CD4-positive, alpha-beta T cell treated with Interleukin-6 at 100 ng/mL for 8 hours (primary cell): ENCODE measurements at regions not wholly inside any gene's neighbourhood (a gene's known extent, or its start where the extent isn't known, plus 50 kb on each side); places are given as distances from the start of the nearest gene placed in this dataset.

Source experiments
- DNase-seq: peaks from one replicate; pipeline ENCODE4 v3.0.0-alpha.2; 2020; ENCODE audit warnings: mixed read lengths, low spot score

- DNase-seq, result no peak
These were observed 140.1 kb upstream of the IL12A start for GRCh38 chr3:159848348-159849118.

- no peak for DNase-seq
These were observed 138.2 kb upstream of the IL12A start for GRCh38 chr3:159850481-159850880.

GRCh38 chr3:159852266-159852665 lies 136.4 kb upstream of the IL12A start:
- no peak for DNase-seq

- DNase-seq, result no peak
These were observed 135.7 kb upstream of the IL12A start for GRCh38 chr3:159852821-159853505.

- no peak for DNase-seq
These were observed 135.2 kb upstream of the IL12A start for GRCh38 chr3:159853506-159853864.

GRCh38 chr3:159854500-159855124 lies 134.0 kb upstream of the IL12A start:
- no peak for DNase-seq

- DNase-seq, result no peak
These were observed 132.9 kb upstream of the IL12A start for GRCh38 chr3:159855599-159856346.

- DNase-seq, result no peak
These were observed 132.0 kb upstream of the IL12A start for GRCh38 chr3:159856590-159857104.

GRCh38 chr3:159857840-159858239 lies 130.8 kb upstream of the IL12A start:
- DNase-seq, result no peak

GRCh38 chr3:159858650-159859049 lies 130.0 kb upstream of the IL12A start:
- no peak for DNase-seq

- no peak for DNase-seq
These were observed 129.2 kb upstream of the IL12A start for GRCh38 chr3:159859424-159859823.

- no peak for DNase-seq
These were observed 128.8 kb upstream of the IL12A start for GRCh38 chr3:159859836-159860235.

GRCh38 chr3:159860269-159861116 lies 128.1 kb upstream of the IL12A start:
- no peak for DNase-seq

GRCh38 chr3:159861369-159861987 lies 127.2 kb upstream of the IL12A start:
- DNase-seq, result no peak

GRCh38 chr3:159865041-159865579 lies 123.5 kb upstream of the IL12A start:
- no peak for DNase-seq

- DNase-seq, result no peak
These were observed 122.4 kb upstream of the IL12A start for GRCh38 chr3:159866201-159866746.

GRCh38 chr3:159867372-159867771 lies 121.3 kb upstream of the IL12A start:
- DNase-seq, result no peak

GRCh38 chr3:159870723-159871122 lies 117.9 kb upstream of the IL12A start:
- DNase-seq, result no peak

- no peak for DNase-seq
These were observed 116.1 kb upstream of the IL12A start for GRCh38 chr3:159872374-159873109.

- no peak for DNase-seq
These were observed 113.5 kb upstream of the IL12A start for GRCh38 chr3:159875116-159875515.
